OCI-LY3 (cell line): ENCODE measurements at regions not wholly inside any gene's neighbourhood (a gene's known extent, or its start where the extent isn't known, plus 50 kb on each side); places are given as distances from the start of the nearest gene placed in this dataset.

Source experiments
- H2AFZ ChIP-seq: fragments of 200-600, 300-600 bp; shearing (Covaris generic); 2 replicates; pipeline ENCODE4 v1.6.0; 2014; ENCODE audit warnings: antibody characterized with exemption, low read depth, low read length
- H3K27ac ChIP-seq: fragments of 200-600, 300-600 bp; sonication (generic); 2 replicates; pipeline ENCODE4 v1.5.1; 2014; ENCODE audit warnings: mild to moderate bottlenecking, low read length, moderate library complexity, mixed read lengths
- H3K27me3 ChIP-seq: fragments of 200-600, 300-600 bp; sonication (generic); 2 replicates; pipeline ENCODE4 v1.6.1; 2014; ENCODE audit warnings: low read depth, low read length, mixed read lengths
- H3K36me3 ChIP-seq: fragments of 200-600, 300-600 bp; sonication (generic); replicated peaks from 2 replicates; pipeline ENCODE3; 2014; ENCODE audit warnings: low read depth, low read length, mixed read lengths
- H3K4me1 ChIP-seq: fragments of 300-600, 200-600 bp; sonication (generic); 2 replicates; pipeline ENCODE4 v1.6.1; 2014; ENCODE audit warnings: low read length, mixed read lengths
- H3K4me2 ChIP-seq: fragments of 200-600, 300-600 bp; sonication (generic); 2 replicates; pipeline ENCODE4 v1.6.1; 2014; ENCODE audit warnings: low read length, mixed read lengths
- H3K4me3 ChIP-seq: fragments of 300-600, 200-600 bp; sonication (generic); 2 replicates; pipeline ENCODE4 v1.5.1; 2014; ENCODE audit warnings: antibody characterized with exemption, mild to moderate bottlenecking, low read length, moderate library complexity
- H3K79me2 ChIP-seq: fragments of 300-600, 200-600 bp; shearing (Covaris generic); 2 replicates; pipeline ENCODE4 v1.6.1; 2014; ENCODE audit warnings: mild to moderate bottlenecking, low read length, mixed read lengths
- H3K9ac ChIP-seq: fragments of 300-600, 200-600 bp; shearing (Covaris generic); 2 replicates; pipeline ENCODE4 v1.6.0; 2014; ENCODE audit warnings: mild to moderate bottlenecking, low read length, moderate library complexity
- H3K9me3 ChIP-seq: fragments of 200-600, 300-600 bp; shearing (Covaris generic); 2 replicates; pipeline ENCODE4 v1.6.1; 2014; ENCODE audit warnings: low read length, mixed read lengths; ENCODE audit not compliant: insufficient read depth
- H4K20me1 ChIP-seq: fragments of 200-600, 300-600 bp; sonication (generic); 2 replicates; pipeline ENCODE4 v1.6.1; 2016; ENCODE audit warnings: low read length, mixed read lengths; ENCODE audit not compliant: insufficient read depth
- CTCF ChIP-seq: fragments of 200-600, 300-600 bp; sonication (generic); IDR thresholded peaks from 2 replicates; pipeline ENCODE4 v1.5.1; 2014; ENCODE audit warnings: antibody characterized with exemption, low read length, low read depth
- EZH2phosphoT487 ChIP-seq: fragments of 200-600 bp; shearing (Covaris generic); IDR thresholded peaks from 2 replicates; pipeline ENCODE4 v1.6.1; 2018; ENCODE audit warnings: antibody characterized with exemption, mixed run types, low read depth

GRCh38 chr10:47179291-47179647, 120.7 kb upstream of the GDF10 start:
- Histone ChIP-seq H4K20me1 (no peaks in the 10 kb centered on the region), H3K27ac (no peak overlapping the region), H3K9me3 (no peaks in the 10 kb centered on the region), H3K9ac (no peak overlapping the region), H3K36me3 (no peaks in the 10 kb centered on the region), H3K4me1 (no peaks in the 10 kb centered on the region), H3K79me2 (no peaks in the 10 kb centered on the region), H2AFZ (no peak overlapping the region), H3K4me2 (no peak overlapping the region), H3K4me3 (no peak overlapping the region), H3K27me3 (no peaks in the 10 kb centered on the region)
- TF ChIP-seq CTCF (no peak), EZH2phosphoT487 (no peak)

GRCh38 chr10:47181052-47181849, 118.7 kb upstream of the GDF10 start:
- H3K4me3 ChIP-seq, result no peak overlapping the region
- H3K9ac ChIP-seq, result no peak overlapping the region
- no peak overlapping the region for H3K4me2 ChIP-seq
- H3K4me1 ChIP-seq, result no peaks in the 10 kb centered on the region
- H3K27me3 ChIP-seq, result no peaks in the 10 kb centered on the region
- H2AFZ ChIP-seq, result no peak overlapping the region
- H4K20me1 ChIP-seq, result no peaks in the 10 kb centered on the region
- no peaks in the 10 kb centered on the region for H3K79me2 ChIP-seq
- no peaks in the 10 kb centered on the region for H3K9me3 ChIP-seq
- TF ChIP-seq EZH2phosphoT487 (no peak), CTCF (no peak)
- H3K36me3 ChIP-seq, result no peaks in the 10 kb centered on the region
- H3K27ac ChIP-seq, result no peak overlapping the region

DNA sequence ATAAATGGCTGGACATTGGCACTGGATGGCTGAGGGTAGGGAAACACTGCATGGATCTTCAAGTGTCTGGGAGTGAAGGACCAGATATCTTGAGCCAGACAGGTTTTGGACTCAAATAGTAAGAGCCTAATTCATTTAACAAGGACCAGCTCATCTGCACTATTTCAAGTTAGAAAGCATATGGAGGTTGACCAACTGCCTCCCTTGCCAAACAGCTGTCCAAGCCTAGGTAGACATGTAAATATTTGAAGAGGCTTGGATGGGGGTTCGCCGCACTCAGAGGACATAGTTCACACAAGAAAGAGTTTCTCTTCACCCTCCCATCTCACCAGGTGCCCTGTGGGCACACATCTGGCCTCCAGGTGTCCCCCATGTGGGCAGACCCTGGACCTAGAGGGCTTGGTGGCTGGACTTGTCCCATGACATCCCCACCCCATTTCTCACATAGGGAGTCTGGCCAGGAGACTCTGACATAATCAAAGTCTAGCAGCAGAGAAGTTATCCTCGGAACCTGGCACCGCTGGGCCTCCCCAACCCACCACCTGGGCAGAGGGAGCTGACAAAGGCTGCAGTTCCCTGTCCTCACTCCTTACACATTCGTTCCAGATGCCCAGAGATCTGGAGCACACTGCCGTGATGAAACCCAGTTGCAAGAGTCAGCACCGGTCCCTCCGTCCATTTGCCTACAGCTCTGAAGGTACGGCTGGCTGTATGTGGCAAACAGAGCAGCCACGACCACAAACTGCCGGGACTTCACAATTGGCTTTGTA, 116.9 kb upstream of the GDF10 start:
- Histone ChIP-seq H3K36me3 (no peaks in the 10 kb centered on the region), H3K9ac (no peak overlapping the region), H3K4me2 (no peak overlapping the region), H4K20me1 (no peaks in the 10 kb centered on the region), H3K4me3 (no peak overlapping the region), H3K9me3 (no peaks in the 10 kb centered on the region), H3K79me2 (no peaks in the 10 kb centered on the region), H3K4me1 (no peaks in the 10 kb centered on the region), H3K27ac (no peak overlapping the region), H2AFZ (no peak overlapping the region), H3K27me3 (no peaks in the 10 kb centered on the region)
- TF ChIP-seq CTCF (no peak), EZH2phosphoT487 (no peak)

- TF ChIP-seq EZH2phosphoT487 (no peak), CTCF (no peak)
- Histone ChIP-seq H3K27ac (no peak overlapping the region), H4K20me1 (no peaks in the 10 kb centered on the region), H3K4me3 (no peak overlapping the region), H3K4me2 (no peak overlapping the region), H3K79me2 (no peaks in the 10 kb centered on the region), H3K9ac (no peak overlapping the region), H3K36me3 (no peaks in the 10 kb centered on the region), H3K27me3 (no peaks in the 10 kb centered on the region), H3K4me1 (no peaks in the 10 kb centered on the region), H2AFZ (no peak overlapping the region), H3K9me3 (no peaks in the 10 kb centered on the region)
Measured at GRCh38 chr10:47183704-47184041, 116.3 kb upstream of the GDF10 start.
